Liver (tissue), 3 donors: ENCODE measurements at regions not wholly inside any gene's neighbourhood (a gene's known extent, or its start where the extent isn't known, plus 50 kb on each side); places are given as distances from the start of the nearest gene placed in this dataset.

ENCODE experiments used
- ATF3 ChIP-seq: IDR thresholded peaks from 2 replicates; pipeline ENCODE4 v1.6.1; 2016; ENCODE audit warnings: antibody characterized with exemption
- CTCF ChIP-seq: fragments of 150-350 bp; IDR thresholded peaks from 2 replicates; pipeline ENCODE4 v1.5.1; 2017; ENCODE audit warnings: improper control_type of control experiment, low read depth, low read length; ENCODE audit not compliant: missing input control
- EGR1 ChIP-seq, 2 donors: IDR thresholded peaks; 2 replicates each; pipeline ENCODE4 v1.6.1; 2016 to 2018; ENCODE audit warnings: antibody characterized with exemption in 2 of 2, low read depth in 2 of 2
- FOXA1 ChIP-seq: IDR thresholded peaks from 2 replicates; pipeline ENCODE4 v1.6.1; 2016; ENCODE audit warnings: antibody characterized with exemption
- GABPA ChIP-seq, 2 donors: IDR thresholded peaks in 1 of 2; conservative IDR thresholded peaks in 1 of 2; 2 replicates each; pipeline ENCODE4 v1.6.1; 2016; ENCODE audit warnings: antibody characterized with exemption in 2 of 2, mild to moderate bottlenecking in 1 of 2, moderate library complexity in 1 of 2
- MAX ChIP-seq: IDR thresholded peaks from 2 replicates; pipeline ENCODE4 v1.6.1; 2016; ENCODE audit warnings: antibody characterized with exemption
- donor health status: healthy.
- donor health status: healthy.

GRCh38 chr10:81082621-81083376 lies 545.1 kb downstream of the SH2D4B start:
- no peak for TF ChIP-seq CTCF
- no peak for TF ChIP-seq GABPA (IDR thresholded peaks at IDR 0.05 in 1 of 2, conservative IDR thresholded peaks at IDR 0.05 in 1 of 2)
- TF ChIP-seq FOXA1 = no peak
- no peak for TF ChIP-seq EGR1 (IDR thresholded peaks at IDR 0.05; ENCODE audit: low read depth in 2 of 2)
- no peak for TF ChIP-seq MAX
- no peak for TF ChIP-seq ATF3
